ENCODE measurements at regions not wholly inside any gene's neighbourhood (a gene's known extent, or its start where the extent isn't known, plus 50 kb on each side); places are given as distances from the start of the nearest gene placed in this dataset.
"Not testable (repeated sequence)": the region's sequence is repeated elsewhere in the genome, so short reads cannot be mapped to it uniquely, and the experiment has no call there.

DNA sequence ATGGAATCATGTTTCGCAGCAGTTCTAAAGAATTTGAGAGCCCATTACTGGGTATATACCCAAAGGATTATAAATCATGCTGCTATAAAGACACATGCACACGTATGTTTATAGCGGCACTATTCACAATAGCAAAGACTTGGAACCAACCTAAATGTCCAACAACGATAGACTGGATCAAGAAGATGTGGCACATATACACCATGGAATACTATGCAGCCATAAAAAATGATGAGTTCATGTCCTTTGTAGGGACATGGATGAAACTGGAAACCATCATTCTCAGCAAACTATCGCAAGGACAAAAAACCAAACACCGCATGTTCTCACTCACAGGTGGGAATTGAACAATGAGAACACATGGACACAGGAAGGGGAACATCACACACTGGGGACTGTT is 106.1 kb downstream of the NAV1 start:
- not testable (repeated sequence) for TF ChIP-seq ZFP30, OSR1 (CRISPR knock-in tag; IDR thresholded peaks at IDR 0.05)
- TF ChIP-seq, protein P1, sequence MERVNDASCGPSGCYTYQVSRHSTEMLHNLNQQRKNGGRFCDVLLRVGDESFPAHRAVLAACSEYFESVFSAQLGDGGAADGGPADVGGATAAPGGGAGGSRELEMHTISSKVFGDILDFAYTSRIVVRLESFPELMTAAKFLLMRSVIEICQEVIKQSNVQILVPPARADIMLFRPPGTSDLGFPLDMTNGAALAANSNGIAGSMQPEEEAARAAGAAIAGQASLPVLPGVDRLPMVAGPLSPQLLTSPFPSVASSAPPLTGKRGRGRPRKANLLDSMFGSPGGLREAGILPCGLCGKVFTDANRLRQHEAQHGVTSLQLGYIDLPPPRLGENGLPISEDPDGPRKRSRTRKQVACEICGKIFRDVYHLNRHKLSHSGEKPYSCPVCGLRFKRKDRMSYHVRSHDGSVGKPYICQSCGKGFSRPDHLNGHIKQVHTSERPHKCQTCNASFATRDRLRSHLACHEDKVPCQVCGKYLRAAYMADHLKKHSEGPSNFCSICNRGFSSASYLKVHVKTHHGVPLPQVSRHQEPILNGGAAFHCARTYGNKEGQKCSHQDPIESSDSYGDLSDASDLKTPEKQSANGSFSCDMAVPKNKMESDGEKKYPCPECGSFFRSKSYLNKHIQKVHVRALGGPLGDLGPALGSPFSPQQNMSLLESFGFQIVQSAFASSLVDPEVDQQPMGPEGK (CRISPR knock-in tag; IDR thresholded peaks at IDR 0.05; ENCODE audit: borderline replicate concordance): not testable (repeated sequence)
